ENCODE measurements at regions not wholly inside any gene's neighbourhood (a gene's known extent, or its start where the extent isn't known, plus 50 kb on each side); places are given as distances from the start of the nearest gene placed in this dataset.
"Not testable (repeated sequence)": the region's sequence is repeated elsewhere in the genome, so short reads cannot be mapped to it uniquely, and the experiment has no call there.

DNA sequence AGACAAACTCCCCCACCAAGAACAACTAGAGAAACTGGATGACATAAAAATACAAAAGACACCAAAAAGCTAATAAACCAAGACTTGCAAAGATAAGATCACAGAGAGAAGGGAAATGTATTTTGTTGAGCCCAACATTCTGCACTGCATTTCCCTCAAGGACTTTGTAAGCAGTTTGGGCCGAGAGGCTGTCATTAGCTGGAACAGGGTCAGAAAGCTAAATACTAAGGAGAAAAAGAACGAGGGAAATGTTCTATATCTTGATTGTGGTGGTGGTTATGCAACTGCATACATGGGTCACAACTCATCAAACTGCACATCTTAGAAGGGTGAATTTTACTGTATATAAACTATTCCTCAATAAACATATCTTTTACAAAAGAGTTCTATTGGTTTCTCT, 315.0 kb downstream of the IPMK start:
- no peak for DNase-seq

- DNase-seq, result no peak
Observed at GRCh38 chr10:57950442-57950974, 317.2 kb downstream of the IPMK start.

GRCh38 chr10:57948796-57949195, 318.9 kb downstream of the IPMK start:
- no peak for DNase-seq

- no peak for DNase-seq
Observed at GRCh38 chr10:57946833-57947232, 320.9 kb downstream of the IPMK start.

- no peak for DNase-seq
Observed at GRCh38 chr10:57943701-57944100, 324.0 kb downstream of the IPMK start.

DNA sequence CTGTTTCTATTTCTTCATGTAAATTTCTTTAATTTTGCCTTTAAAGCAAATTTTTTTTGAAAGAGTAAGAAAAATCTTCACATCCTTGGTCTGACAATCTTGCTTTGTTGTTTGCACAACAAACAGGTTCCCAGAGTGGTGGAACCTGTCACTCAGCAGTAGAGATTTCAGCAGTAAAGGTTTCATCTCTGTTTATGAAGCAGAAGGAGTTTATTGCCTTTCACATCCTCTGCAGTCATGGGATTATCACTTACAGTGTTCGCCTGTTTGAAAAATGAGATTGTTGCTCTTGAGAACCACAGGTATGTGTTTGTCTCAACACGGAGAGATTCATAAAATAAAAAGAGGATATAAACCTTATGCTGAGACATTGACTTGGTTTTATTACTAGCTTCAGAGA, 342.6 kb downstream of the IPMK start:
- DNase-seq, result no peak

- no peak for DNase-seq
Observed at GRCh38 chr10:57921140-57921539, 346.6 kb downstream of the IPMK start.

DNA sequence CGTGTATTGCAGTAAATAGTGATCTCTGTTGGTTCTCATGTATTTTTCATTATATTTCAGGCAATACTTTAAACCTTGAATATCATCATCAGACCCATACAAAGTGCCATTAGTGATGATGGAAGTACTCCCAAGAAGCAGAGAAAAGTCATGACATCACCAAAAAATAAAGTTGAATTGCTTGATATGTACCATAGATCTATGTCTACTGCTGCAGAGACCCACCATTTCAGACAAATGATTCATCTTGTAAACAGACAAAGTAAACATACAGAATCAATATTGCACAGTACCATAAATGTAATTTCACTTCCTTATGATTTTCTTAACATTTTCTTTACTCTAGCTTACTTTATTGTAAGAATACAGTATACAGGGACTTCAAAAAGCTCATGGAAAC, 347.8 kb downstream of the IPMK start:
- no peak for DNase-seq

DNA sequence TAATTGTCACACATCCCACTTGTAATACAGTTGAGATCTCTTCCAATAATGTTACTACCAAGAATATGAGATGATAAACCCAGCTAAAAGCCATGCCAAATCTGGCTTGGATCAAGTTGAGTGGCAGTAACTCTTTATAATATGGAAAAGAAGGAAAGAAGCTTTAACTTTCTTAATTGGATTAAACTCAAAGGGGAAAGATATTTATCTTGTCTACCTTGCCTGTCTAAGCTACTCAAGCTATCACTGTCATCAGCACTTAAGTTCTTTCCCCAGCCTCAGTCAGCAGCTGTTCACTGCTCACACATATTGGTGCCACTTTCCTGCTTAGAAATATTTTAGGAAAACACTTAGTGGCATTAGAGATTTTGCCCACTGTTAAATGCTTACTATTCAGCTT, 350.7 kb downstream of the IPMK start:
- no peak for DNase-seq

DNA sequence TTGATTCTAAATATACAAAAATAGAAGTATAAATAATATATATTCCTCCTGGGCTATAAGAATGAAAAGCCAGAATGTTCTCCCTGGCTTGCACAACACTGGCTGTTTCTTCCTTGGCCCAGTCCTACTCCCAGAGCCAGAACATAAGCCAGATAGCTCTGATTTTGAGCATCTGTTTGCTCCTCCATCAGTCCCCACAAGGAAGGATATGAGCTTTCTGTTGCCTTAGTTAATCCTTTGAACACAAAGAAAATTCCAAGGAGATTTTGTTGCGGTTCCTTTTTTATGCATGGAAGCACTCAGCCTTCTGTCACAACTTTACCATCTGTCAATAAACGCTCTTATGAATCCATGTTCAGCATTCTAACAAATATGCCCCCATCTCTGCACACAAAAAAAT, 361.8 kb downstream of the IPMK start:
- no peak for DNase-seq

GRCh38 chr10:57905010-57905409, 362.7 kb downstream of the IPMK start:
- DNase-seq, result no peak

DNA sequence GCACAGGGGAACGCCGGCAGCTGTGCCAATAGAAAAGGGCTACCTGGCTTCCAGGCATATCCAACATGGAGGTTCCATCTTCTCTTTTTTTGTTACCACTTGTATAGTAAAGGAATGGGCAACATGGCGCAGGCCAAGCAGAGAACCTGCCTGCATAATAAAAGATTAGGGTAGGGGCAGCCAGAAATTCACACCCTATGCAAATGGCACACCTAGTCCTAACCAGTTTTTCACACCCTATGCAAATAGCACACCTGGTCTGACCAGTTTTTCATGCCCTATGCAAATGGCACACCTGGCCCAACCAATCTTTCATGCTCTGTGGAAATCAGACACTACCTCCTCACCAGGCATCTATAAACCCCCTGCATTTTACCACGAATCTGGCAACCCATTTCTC, 369.5 kb downstream of the IPMK start:
- no peak for DNase-seq

DNA sequence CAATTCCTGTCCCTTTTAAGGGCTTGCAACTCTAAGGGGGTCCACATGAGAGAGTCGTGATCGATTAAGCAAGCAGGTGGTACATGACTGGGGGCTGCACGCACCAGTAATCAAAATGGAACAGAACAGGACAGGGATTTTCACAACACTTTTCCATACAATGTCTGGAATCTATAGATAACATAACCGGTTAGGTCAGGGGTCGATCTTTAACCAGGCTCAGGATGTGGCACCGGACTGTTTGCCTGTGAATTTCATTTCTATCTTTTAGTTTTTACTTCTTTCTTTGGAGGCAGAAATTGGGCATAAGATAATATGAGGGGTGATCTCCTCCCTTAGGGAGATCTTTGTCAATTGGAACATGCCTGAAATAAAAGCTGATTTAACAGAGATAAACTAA, 370.1 kb downstream of the IPMK start:
- DNase-seq, result no peak

DNA sequence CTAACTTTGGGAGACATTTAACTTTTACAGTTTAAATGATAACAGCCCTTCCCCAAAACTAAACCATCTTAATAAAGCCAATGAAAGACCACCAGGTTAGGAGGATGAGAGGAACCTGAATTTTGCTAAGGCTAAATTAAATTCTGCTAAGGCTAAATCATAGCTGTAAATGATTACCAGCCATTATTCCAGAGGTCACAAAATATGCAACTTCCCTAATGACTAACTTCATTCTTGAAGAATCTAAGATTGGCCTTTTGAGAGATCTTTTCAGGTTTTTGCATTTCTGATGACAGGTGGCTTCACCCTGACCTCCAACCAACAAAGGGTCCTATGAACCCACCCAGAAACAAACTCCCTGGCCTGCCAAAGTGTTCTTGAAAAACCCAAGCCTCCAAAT, 373.3 kb downstream of the IPMK start:
- no peak for DNase-seq

GRCh38 chr10:57891201-57892006, 376.3 kb downstream of the IPMK start:
- DNase-seq, result no peak

GRCh38 chr10:57890691-57891090, 377.0 kb downstream of the IPMK start:
- DNase-seq, result no peak

- DNase-seq, result not testable (repeated sequence)
Observed at GRCh38 chr10:57885618-57885968, 382.1 kb downstream of the IPMK start.

DNA sequence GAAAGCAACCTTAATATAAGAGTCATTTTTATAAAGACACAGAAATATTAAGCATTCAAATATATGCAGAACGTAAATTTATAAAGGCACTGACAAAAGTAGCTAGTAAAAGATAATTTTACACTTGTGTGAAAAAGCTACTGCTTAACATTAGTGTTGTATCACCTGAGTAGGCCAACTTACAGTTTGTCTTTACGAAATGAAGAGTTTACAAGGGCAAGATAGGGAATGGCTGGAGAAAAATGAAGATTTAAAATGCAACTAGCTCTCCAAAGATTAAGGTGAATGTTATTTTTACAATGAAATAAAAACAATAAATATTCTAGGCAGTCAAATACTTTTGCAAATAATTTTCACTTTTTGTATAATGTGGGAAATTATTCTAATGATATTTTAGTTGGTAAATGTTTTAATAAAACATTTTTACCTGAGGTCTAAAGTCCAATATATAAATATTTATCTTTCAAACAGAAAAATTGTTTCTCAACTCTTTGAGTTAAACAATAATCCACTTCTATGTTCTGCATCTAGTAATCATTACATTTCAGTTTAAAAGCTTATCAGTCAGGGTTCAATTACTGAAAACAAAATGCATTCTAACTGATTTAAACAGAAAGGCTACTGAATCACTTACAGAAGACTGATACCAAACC, 382.6 kb downstream of the IPMK start:
- DNase-seq, result no peak

DNA sequence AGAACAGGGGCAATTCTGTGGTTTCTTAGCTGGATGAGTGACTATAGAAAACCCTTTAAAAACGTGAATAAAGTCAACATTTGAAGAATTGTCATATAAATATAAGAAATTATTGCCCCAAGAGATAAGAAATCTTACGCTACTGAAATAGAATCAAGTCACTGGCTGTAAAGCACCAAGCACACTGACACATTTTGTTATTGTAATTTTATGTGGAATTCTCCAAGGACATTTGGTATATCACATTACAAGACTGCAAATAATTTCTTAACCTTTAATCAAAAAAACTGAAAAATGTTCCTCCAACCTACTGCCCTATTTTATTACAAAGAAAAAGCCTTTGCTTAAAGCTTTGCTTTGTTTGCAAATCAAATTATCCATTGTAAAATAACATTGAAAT, 383.3 kb downstream of the IPMK start:
- no peak for DNase-seq

GRCh38 chr10:57880446-57881227, 387.1 kb downstream of the IPMK start:
- DNase-seq, result no peak

- DNase-seq, result no peak
Observed at GRCh38 chr10:57874810-57875209, 392.9 kb downstream of the IPMK start.

GRCh38 chr10:57867241-57867640, 400.5 kb downstream of the IPMK start:
- no peak for DNase-seq

- DNase-seq, result no peak
Observed at GRCh38 chr10:57864765-57865680, 402.7 kb downstream of the IPMK start.

Measured in GOT3 (cell line).